ENCODE measurements at regions not wholly inside any gene's neighbourhood (a gene's known extent, or its start where the extent isn't known, plus 50 kb on each side); places are given as distances from the start of the nearest gene placed in this dataset.

GRCh38 chr10:23886355-23886754, 322.6 kb upstream of the KIAA1217 start:
- TF ChIP-seq, protein P1, sequence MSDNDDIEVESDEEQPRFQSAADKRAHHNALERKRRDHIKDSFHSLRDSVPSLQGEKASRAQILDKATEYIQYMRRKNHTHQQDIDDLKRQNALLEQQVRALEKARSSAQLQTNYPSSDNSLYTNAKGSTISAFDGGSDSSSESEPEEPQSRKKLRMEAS (IDR thresholded peaks at IDR 0.05): no peak
- TF ChIP-seq RAD21 (IDR thresholded peaks at IDR 0.05; ENCODE audit: low read depth) (no peak), EP300 (IDR thresholded peaks at IDR 0.05; ENCODE audit: borderline replicate concordance) (no peak), EGR1 (IDR thresholded peaks at IDR 0.05) (no peak), ZBTB7A (IDR thresholded peaks at IDR 0.05; ENCODE audit: low read depth) (no peak), NFIC (IDR thresholded peaks at IDR 0.05) (no peak), TEAD4 (IDR thresholded peaks at IDR 0.05) (no peak), REST (IDR thresholded peaks at IDR 0.05; ENCODE audit: low read depth) (no peak), TAF1 (IDR thresholded peaks at IDR 0.05; ENCODE audit: low read depth) (no peak), TCF12 (IDR thresholded peaks at IDR 0.05; ENCODE audit: low read depth) (no peak), CREB1 (IDR thresholded peaks at IDR 0.05; ENCODE audit: low read depth) (no peak)
- TF ChIP-seq, protein P2, sequence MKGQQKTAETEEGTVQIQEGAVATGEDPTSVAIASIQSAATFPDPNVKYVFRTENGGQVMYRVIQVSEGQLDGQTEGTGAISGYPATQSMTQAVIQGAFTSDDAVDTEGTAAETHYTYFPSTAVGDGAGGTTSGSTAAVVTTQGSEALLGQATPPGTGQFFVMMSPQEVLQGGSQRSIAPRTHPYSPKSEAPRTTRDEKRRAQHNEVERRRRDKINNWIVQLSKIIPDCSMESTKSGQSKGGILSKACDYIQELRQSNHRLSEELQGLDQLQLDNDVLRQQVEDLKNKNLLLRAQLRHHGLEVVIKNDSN (IDR thresholded peaks at IDR 0.05): no peak

- TF ChIP-seq ZBTB7A (IDR thresholded peaks at IDR 0.05; ENCODE audit: low read depth) (no peak), TEAD4 (IDR thresholded peaks at IDR 0.05) (no peak), RAD21 (IDR thresholded peaks at IDR 0.05; ENCODE audit: low read depth) (no peak)
- TF ChIP-seq, protein P2 (IDR thresholded peaks at IDR 0.05): no peak
These were observed 317.6 kb upstream of the KIAA1217 start for GRCh38 chr10:23891301-23891700.

GRCh38 chr10:23892296-23892695, 316.6 kb upstream of the KIAA1217 start:
- TF ChIP-seq YY1 (IDR thresholded peaks at IDR 0.05; ENCODE audit: low read depth) (no peak), TAF1 (IDR thresholded peaks at IDR 0.05; ENCODE audit: low read depth) (no peak)

DNA sequence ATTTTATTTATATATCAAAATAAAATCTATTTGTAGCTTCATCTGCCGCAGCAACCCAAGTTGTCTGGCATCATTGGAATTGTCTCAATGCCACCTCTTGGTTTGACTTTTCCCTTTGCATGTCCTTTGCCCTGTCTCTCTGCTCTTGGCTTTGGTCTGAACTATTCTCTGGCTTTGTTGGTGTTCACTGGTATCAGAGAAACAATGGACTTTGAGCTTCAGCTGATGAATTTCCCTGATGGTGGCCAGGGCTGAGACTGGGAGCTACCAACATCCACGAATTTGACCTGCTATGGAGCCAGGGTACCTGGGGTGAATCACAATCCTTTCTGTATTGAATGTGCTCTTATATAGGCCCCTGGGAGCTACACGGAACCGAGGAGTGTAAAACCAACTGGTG, 311.7 kb upstream of the KIAA1217 start:
- TF ChIP-seq CEBPB (IDR thresholded peaks at IDR 0.05) (no peak), TEAD4 (IDR thresholded peaks at IDR 0.05) (no peak), FOXM1 (IDR thresholded peaks at IDR 0.05; ENCODE audit: borderline replicate concordance, low read depth) (no peak), NFIC (IDR thresholded peaks at IDR 0.05) (no peak), CREB1 (IDR thresholded peaks at IDR 0.05; ENCODE audit: low read depth) (no peak), REST (IDR thresholded peaks at IDR 0.05; ENCODE audit: low read depth) (no peak), TAF1 (IDR thresholded peaks at IDR 0.05; ENCODE audit: low read depth) (no peak), EGR1 (IDR thresholded peaks at IDR 0.05) (no peak), ZBTB7A (IDR thresholded peaks at IDR 0.05; ENCODE audit: low read depth) (no peak), YY1 (IDR thresholded peaks at IDR 0.05; ENCODE audit: low read depth) (no peak), RAD21 (IDR thresholded peaks at IDR 0.05; ENCODE audit: low read depth) (no peak), EP300 (IDR thresholded peaks at IDR 0.05; ENCODE audit: borderline replicate concordance) (no peak), TCF12 (IDR thresholded peaks at IDR 0.05; ENCODE audit: low read depth) (no peak)
- TF ChIP-seq, protein P2 (IDR thresholded peaks at IDR 0.05): no peak
- TF ChIP-seq, protein P1 (IDR thresholded peaks at IDR 0.05): no peak

DNA sequence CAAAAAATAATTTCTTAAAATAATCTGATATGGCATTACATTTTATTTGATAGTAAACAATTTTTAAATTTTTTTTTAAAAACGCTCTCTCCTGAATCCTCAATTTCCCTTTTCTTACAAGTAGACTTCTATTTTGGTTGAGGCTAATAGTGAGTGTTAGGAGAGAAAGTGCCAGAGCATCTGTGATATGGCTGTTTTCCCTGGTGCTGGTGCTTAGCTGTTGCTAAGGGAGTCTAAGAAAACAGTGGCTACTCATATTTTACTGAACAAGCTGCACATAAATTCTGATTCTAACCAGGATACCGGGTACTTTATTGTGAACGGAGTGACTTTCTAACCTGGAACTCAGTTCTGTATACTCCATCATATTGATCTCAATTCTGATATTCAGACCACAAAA, 311.1 kb upstream of the KIAA1217 start:
- TF ChIP-seq YY1 (IDR thresholded peaks at IDR 0.05; ENCODE audit: low read depth) (no peak), CREB1 (IDR thresholded peaks at IDR 0.05; ENCODE audit: low read depth) (no peak), ZBTB7A (IDR thresholded peaks at IDR 0.05; ENCODE audit: low read depth) (no peak), TEAD4 (IDR thresholded peaks at IDR 0.05) (no peak), NFIC (IDR thresholded peaks at IDR 0.05) (no peak), REST (IDR thresholded peaks at IDR 0.05; ENCODE audit: low read depth) (no peak), RAD21 (IDR thresholded peaks at IDR 0.05; ENCODE audit: low read depth) (no peak), CEBPB (IDR thresholded peaks at IDR 0.05) (no peak), EP300 (IDR thresholded peaks at IDR 0.05; ENCODE audit: borderline replicate concordance) (no peak), FOXM1 (IDR thresholded peaks at IDR 0.05; ENCODE audit: borderline replicate concordance, low read depth) (no peak), EGR1 (IDR thresholded peaks at IDR 0.05) (no peak), TCF12 (IDR thresholded peaks at IDR 0.05; ENCODE audit: low read depth) (no peak), TAF1 (IDR thresholded peaks at IDR 0.05; ENCODE audit: low read depth) (no peak)
- TF ChIP-seq, protein P2 (IDR thresholded peaks at IDR 0.05): no peak
- TF ChIP-seq, protein P1 (IDR thresholded peaks at IDR 0.05): no peak

Measured in Ishikawa (cell line).